ENCODE measurements at regions not wholly inside any gene's neighbourhood (a gene's known extent, or its start where the extent isn't known, plus 50 kb on each side); places are given as distances from the start of the nearest gene placed in this dataset.
"Not testable (repeated sequence)": the region's sequence is repeated elsewhere in the genome, so short reads cannot be mapped to it uniquely, and the experiment has no call there.

DNA sequence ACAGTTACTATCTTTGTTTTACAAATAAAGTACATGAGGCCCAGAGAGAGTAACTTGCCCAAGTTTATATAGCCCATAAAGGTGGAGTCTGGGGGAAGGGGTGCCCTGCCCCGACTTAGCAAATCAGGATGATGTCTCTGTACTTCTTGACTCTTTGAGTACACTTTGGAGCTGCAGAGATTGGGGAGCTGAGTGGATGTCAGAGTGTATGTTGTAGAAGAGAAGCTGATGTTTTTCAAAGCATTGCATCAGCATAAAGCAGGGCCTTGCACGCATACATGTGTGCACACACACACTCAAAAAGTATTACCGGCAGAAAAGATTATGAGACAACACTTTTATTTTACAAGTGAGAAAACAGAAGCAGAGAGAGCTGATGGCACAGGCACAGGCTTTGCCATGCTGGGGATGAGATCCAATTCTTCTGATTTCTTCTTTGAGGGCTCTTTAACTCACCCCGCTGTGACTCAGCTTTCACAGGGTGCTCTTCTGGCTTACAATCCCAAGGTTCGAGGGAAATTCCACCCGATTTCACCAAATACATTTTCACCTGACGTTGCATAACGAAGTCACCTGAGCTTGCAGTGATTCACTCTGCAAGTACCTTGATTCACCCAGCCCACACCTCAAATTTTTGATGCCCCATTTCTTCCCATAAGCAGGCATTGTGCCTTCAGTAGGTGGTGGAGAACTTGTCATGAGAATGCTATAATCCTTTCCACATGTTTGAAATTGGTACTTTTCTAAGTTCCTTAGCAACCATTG lies 292.8 kb upstream of the BOD1L1 start:
- Mint-ChIP-seq H3K9me3 (peaks cover 0 to 5% (median 2%) of the 10 kb centered on the region in 7 donors), H3K4me3 (no peak overlapping the region)
- DNase-seq: no peak

DNA sequence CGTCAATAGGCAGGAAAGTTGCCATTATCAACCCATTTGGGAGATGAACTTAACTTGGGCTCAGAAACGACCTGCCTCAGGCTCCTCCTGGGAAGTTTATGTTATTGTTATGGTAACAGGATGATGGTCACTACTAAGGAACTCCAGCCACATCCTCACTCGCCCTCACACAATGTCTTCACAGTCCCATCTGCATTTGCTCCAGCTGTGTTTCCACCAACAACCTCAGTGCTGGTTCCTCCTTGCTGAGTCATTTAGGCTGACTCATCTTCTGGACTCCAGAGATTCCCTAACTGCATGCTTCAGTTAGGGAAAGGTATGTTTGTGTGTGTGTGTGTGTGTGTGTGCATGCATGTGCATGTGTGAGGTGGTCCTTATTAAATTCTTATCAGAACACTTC lies 293.4 kb upstream of the BOD1L1 start:
- Mint-ChIP-seq H3K4me1 (no peaks in the 10 kb centered on the region), H3K27me3 (peaks cover 0 to 11% (median 6%) of the 10 kb centered on the region in 3 donors), H3K27ac (no peak overlapping the region), H3K36me3 (no peaks in the 10 kb centered on the region), H3K4me3 (no peak overlapping the region), H3K9me3 (peaks cover 0 to 5% (median 2%) of the 10 kb centered on the region in 7 donors)
- DNase-seq: no peak
- ATAC-seq (ENCODE audit: low read depth in 2 of 2): no peak

More for the DNA sequence above, 292.8 kb upstream of the BOD1L1 start:
- ATAC-seq (ENCODE audit: low read depth in 2 of 2): no peak
- Mint-ChIP-seq H3K36me3 (no peaks in the 10 kb centered on the region), H3K4me1 (no peaks in the 10 kb centered on the region), H3K27me3 (peaks cover 0 to 16% (median 6%) of the 10 kb centered on the region in 3 donors), H3K27ac (peak overlapping the region in 1 of 6 donors; percentile 56)

DNA sequence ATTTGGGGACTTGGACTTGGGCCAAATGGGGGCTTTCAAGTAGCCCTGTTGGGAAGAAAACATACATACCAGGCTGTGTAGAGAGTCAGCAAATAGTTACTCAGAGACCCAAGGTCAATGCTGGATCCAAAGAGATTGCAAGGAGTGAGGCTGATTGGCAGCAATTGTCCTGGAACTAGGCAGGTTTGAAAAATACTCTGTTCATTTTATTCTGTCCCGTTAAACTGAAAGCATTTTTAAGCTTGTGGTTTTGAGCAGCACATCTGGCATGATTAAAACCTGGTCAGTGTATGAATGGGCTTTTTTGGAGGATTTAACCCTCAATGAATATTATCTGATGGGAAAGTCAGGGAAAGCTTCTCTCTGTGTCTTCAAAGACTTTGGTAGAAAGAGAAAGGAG lies 294.3 kb upstream of the BOD1L1 start:
- Mint-ChIP-seq H3K9me3 (peaks cover 0 to 5% (median 2%) of the 10 kb centered on the region in 7 donors), H3K27ac (no peak overlapping the region), H3K4me3 (no peak overlapping the region), H3K36me3 (no peaks in the 10 kb centered on the region), H3K4me1 (no peaks in the 10 kb centered on the region), H3K27me3 (peaks cover 0 to 11% (median 6%) of the 10 kb centered on the region in 3 donors)
- DNase-seq: no peak
- no peak for ATAC-seq (ENCODE audit: low read depth in 2 of 2)

DNA sequence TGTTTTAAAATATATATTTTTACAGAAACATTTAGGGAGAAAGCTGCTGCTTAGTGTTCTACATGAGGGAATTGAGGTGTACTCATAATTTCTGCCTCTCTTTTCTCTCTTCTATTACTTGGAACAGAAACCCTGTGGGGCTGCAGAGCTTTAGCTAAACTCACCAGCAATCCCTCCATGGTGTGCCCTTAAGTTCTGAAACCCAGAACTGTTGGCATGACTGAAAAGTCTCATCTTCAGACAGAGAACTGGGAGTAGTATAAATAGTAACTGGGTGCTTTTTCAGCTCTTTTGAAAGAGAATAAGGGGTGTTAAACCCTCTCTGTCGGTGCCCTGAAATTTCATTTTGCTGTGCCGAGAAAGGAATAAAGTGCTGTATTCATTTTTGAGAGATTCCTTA lies 294.9 kb upstream of the BOD1L1 start:
- ATAC-seq (ENCODE audit: low read depth in 2 of 2): no peak
- Mint-ChIP-seq H3K27me3 (peaks cover 0 to 11% (median 6%) of the 10 kb centered on the region in 3 donors), H3K36me3 (no peaks in the 10 kb centered on the region), H3K4me3 (no peak overlapping the region), H3K9me3 (peaks cover 0 to 5% (median 2%) of the 10 kb centered on the region in 7 donors), H3K27ac (no peak overlapping the region), H3K4me1 (no peaks in the 10 kb centered on the region)
- no peak for DNase-seq

DNA sequence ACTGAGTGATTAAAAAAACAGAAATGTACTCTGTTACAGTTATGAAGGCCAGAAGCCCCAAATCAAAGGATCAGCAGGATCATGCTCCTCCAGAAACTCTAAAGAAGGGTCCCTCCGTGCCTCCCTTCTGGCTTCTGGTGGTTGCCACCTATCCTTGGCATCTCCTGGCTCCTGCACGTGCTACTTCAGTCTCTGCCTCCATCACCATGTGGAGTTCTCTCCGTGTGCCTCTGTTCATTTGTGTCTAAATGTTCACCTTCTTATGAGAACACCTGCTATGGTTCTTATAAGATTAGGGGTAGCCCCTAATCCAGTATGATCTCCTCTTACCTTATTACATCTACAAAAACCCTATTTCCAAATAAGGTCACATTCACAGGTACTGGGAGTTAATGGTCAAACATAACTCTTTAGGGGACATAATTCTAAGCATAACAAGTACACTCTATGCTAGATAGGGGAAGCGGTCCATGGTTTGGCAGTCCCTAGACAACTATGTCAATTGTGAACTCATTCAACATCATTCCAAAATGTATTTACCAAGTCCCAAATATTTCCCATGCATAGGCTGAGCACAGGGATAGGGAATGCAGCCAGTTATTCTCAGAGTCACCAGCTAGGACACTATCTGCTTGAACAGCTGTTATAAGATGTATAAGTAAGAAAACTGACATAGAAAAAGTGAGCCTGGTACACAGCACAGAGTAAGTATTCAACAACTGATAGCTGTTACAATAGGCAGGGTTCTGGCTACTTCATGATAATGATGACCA lies 295.5 kb upstream of the BOD1L1 start:
- Mint-ChIP-seq H3K27me3 (peaks cover 0 to 11% (median 6%) of the 10 kb centered on the region in 3 donors), H3K4me1 (no peaks in the 10 kb centered on the region), H3K9me3 (peaks cover 0 to 5% (median 2%) of the 10 kb centered on the region in 7 donors), H3K27ac (no peak overlapping the region), H3K36me3 (no peaks in the 10 kb centered on the region), H3K4me3 (no peak overlapping the region)
- ATAC-seq (ENCODE audit: low read depth in 2 of 2): no peak
- no peak for DNase-seq

DNA sequence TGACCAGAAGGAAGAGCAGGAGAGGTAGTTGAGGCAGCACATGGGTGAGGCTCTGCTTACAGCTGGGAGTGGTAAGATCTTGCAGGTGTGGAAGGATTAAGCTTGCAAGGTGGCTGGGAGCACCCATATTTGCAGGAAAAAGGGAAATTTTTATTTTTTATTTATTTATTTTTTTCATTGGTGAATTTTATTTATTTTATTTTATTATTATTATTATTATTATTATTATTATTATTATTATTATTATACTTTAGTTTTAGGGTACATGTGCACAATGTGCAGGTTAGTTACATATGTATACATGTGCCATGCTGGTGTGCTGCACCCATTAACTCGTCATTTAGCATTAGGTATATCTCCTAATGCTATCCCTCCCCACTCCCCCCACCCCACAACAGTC lies 297.4 kb upstream of the BOD1L1 start:
- not testable (repeated sequence) for H3K4me3 Mint-ChIP-seq; H3K36me3 Mint-ChIP-seq; H3K4me1 Mint-ChIP-seq; H3K9me3 Mint-ChIP-seq; ATAC-seq (ENCODE audit: low read depth in 2 of 2); DNase-seq; H3K27ac Mint-ChIP-seq
- peaks cover 0 to 11% (median 7%) of the 10 kb centered on the region in 3 donors for H3K27me3 Mint-ChIP-seq

DNA sequence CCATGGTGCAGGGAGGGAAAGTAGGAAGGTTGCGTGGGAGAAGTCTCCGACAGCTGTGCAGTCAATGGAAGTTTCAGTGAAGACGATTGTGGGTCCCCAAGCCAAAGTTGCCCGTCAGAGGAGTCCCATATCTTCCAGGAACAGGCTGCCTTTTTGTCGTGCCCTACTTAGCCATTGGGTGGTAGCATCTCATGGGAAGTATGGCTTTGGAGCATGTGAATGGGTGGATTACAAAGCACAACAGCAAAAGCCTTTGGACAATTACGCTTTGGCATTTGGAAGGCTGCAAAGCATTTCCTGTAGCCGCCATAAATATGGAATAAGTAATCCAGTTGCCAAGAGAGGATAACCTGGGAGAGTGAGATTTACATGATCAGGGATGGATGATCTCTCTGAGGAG lies 300.7 kb upstream of the BOD1L1 start:
- H3K4me3 Mint-ChIP-seq: no peak overlapping the region
- H3K27ac Mint-ChIP-seq: no peak overlapping the region
- peaks cover 4 to 19% (median 14%) of the 10 kb centered on the region in 3 donors for H3K27me3 Mint-ChIP-seq
- H3K36me3 Mint-ChIP-seq: no peaks in the 10 kb centered on the region
- no peaks in the 10 kb centered on the region for H3K4me1 Mint-ChIP-seq
- ATAC-seq (ENCODE audit: low read depth in 2 of 2) (no peak), DNase-seq (no peak)
- peaks cover 0 to 5% (median 2%) of the 10 kb centered on the region in 7 donors for H3K9me3 Mint-ChIP-seq

DNA sequence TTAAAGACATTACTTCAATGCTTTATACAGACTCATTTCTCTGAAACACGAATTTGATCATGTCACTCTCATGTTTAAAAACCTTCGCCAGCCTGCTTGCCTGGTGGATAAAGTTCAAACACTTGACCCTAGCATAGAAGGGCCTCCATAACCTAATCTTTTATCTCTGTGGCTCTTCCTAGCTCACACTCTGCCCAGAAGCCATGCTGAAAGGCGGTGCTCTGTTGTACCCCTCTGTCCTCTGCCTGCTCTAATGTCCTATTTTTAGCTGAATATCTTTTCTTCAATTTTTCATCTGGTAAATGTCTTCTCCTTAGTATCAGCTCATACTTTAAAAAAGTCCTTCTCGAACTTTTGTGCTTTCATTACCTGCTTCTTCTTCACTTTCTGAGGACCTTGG lies 302.6 kb upstream of the BOD1L1 start:
- Mint-ChIP-seq H3K27ac (no peak overlapping the region), H3K9me3 (peaks cover 0 to 2% (median 0%) of the 10 kb centered on the region in 7 donors), H3K36me3 (no peaks in the 10 kb centered on the region), H3K4me1 (no peaks in the 10 kb centered on the region), H3K4me3 (no peak overlapping the region), H3K27me3 (peaks cover 4 to 9% (median 8%) of the 10 kb centered on the region in 3 donors)
- no peak for DNase-seq
- ATAC-seq (ENCODE audit: low read depth in 2 of 2): no peak

DNA sequence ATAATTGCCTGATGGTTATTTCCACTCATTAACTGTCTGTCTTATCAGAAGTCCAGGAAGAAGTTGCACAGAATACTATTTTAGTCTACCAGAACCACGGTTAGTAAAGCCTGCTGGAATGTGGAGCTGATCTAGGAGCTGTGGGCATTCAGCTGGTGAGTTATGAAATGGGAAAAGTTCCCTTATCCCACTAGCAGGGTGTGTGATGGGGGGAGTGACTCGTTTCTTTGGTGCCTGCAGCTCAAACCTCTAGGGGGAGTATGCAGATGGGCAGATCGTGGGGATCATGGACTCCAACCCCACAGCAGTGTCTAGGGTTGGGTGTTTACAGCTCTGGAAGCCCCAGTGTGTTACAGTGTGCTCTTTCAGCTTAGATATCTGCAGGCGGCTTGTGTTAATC lies 305.7 kb upstream of the BOD1L1 start:
- Mint-ChIP-seq H3K4me1 (no peaks in the 10 kb centered on the region), H3K27me3 (peaks cover 4 to 9% (median 8%) of the 10 kb centered on the region in 3 donors), H3K9me3 (peaks cover 0 to 2% (median 0%) of the 10 kb centered on the region in 7 donors), H3K27ac (peak overlapping the region in 1 of 6 donors; percentile 85), H3K4me3 (no peak overlapping the region), H3K36me3 (no peaks in the 10 kb centered on the region)
- DNase-seq: no peak
- ATAC-seq (ENCODE audit: low read depth in 2 of 2): no peak

DNA sequence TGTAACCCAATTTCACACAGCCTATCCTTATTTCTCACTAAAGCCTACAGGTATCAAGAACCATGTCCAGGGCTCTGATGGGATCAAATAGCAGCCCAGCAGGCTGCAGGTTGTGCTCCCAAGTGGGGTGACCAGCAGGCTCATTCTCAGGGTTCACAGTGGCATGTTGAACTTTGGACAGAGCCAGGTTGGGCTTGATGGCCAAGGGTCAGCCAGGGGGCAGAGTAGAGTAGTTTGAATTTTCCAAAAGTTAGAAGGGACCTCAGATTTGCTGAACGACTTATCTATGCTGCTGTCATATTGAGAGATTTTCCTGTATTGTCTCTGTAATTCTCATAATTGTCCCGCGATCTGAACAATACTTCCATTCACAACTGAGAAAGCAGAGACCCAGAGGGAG lies 310.8 kb upstream of the BOD1L1 start:
- peaks cover 0 to 2% (median 0%) of the 10 kb centered on the region in 7 donors for H3K9me3 Mint-ChIP-seq
- no peak overlapping the region for H3K27ac Mint-ChIP-seq
- H3K4me3 Mint-ChIP-seq: no peak overlapping the region
- no peak for ATAC-seq (ENCODE audit: low read depth in 2 of 2)
- no peaks in the 10 kb centered on the region for H3K27me3 Mint-ChIP-seq
- no peaks in the 10 kb centered on the region for H3K36me3 Mint-ChIP-seq
- H3K4me1 Mint-ChIP-seq: no peaks in the 10 kb centered on the region
- no peak for DNase-seq

DNA sequence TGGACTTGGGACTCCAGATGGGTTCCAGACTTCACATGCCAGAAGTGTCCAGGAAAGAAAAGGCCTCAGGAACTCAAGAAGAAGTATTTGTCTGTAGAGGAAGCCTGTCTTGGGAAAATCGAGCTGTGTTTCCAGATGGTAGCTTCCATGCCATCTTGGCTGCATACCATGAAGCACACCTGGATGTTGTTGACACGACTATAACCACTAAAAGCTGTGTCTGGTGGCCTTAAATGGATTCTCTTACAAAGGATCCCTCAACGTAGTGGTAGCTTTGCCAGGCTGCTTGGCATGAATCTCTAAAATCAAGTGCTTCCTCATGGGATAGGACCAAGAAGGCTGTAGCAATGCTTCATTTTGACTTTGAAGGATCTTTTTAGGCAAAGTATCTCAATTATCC lies 313.4 kb upstream of the BOD1L1 start:
- no peak for ATAC-seq (ENCODE audit: low read depth in 2 of 2)
- Mint-ChIP-seq H3K27me3 (no peaks in the 10 kb centered on the region), H3K4me3 (no peak overlapping the region)

DNA sequence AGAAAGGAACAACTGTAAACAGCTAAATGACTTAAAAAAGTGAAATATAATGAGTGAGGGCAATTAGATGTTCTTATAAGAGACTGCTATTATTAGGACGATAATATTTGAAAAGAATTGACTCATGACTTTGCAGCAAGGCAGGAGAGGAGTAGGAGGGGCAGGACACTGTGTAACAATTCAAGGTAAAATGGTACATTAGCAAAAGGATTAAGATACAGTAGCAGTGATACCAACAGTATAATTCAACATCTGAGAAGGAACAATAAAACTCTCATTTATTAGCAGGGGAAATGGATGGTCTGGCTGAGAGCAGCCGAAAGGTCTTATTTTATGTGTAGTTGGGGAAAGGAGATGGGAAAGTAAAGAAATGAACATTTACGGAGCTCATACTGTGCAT lies 315.5 kb upstream of the BOD1L1 start:
- H3K36me3 Mint-ChIP-seq: no peaks in the 10 kb centered on the region
- H3K27ac Mint-ChIP-seq: no peak overlapping the region
- no peaks in the 10 kb centered on the region for H3K4me1 Mint-ChIP-seq
- ATAC-seq (ENCODE audit: low read depth in 2 of 2) (no peak), DNase-seq (no peak)
- no peaks in the 10 kb centered on the region for H3K27me3 Mint-ChIP-seq
- H3K4me3 Mint-ChIP-seq: no peak overlapping the region
- peaks cover 0 to 3% (median 0%) of the 10 kb centered on the region in 7 donors for H3K9me3 Mint-ChIP-seq

More for the DNA sequence above, 313.4 kb upstream of the BOD1L1 start:
- DNase-seq: no peak
- Mint-ChIP-seq H3K9me3 (peaks cover 0 to 2% (median 0%) of the 10 kb centered on the region in 7 donors), H3K4me1 (no peaks in the 10 kb centered on the region), H3K36me3 (no peaks in the 10 kb centered on the region), H3K27ac (no peak overlapping the region)

DNA sequence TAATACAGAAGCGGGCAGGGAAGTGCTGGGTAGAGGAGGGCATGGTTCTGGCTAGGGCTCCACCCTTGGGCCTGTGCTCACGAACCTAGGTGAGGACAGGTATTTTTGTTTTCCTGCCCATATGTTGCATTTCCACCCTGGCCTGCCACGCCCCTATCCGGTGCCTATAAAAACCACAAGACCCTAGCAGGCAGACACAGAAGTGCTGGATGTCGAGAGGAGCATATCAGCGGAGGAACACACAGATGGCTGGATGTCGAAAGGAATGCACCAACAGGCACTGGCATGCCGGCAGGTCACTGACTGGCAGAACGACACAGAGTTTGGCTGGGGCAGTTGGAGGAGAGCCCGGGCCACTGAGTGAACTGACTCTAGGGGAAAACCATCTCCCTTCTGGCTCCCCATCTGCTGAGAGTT lies 316.6 kb upstream of the BOD1L1 start:
- Mint-ChIP-seq H3K27me3 (no peaks in the 10 kb centered on the region), H3K27ac (no peak overlapping the region), H3K4me1 (no peaks in the 10 kb centered on the region), H3K9me3 (peaks cover 0 to 3% (median 0%) of the 10 kb centered on the region in 7 donors), H3K36me3 (no peaks in the 10 kb centered on the region), H3K4me3 (no peak overlapping the region)
- DNase-seq (no peak), ATAC-seq (ENCODE audit: low read depth in 2 of 2) (no peak)

DNA sequence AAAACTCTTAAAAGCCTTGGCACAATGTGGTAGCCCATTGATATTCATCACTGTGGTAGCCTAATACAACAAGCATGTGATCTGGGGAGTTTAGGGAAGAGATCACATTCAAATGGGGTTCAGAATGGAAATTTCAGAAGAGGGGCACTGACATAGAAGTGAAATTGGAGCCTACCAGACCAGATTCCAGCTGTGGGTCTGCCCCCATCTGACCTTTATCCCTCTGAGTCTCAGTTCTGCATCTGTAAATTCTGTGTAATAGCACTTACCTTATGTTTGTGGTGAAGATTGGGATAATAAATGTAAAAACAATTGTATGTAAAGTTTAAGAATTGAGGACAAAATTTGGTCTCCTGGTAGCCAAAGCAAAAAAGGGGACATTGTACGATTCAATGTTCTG lies 320.4 kb upstream of the BOD1L1 start:
- H3K4me1 Mint-ChIP-seq: no peaks in the 10 kb centered on the region
- H3K36me3 Mint-ChIP-seq: no peaks in the 10 kb centered on the region
- H3K9me3 Mint-ChIP-seq: peaks cover 0 to 3% (median 0%) of the 10 kb centered on the region in 7 donors
- DNase-seq (no peak), ATAC-seq (ENCODE audit: low read depth in 2 of 2) (no peak)
- H3K4me3 Mint-ChIP-seq: no peak overlapping the region
- H3K27me3 Mint-ChIP-seq: peaks cover 0 to 5% (median 0%) of the 10 kb centered on the region in 3 donors
- no peak overlapping the region for H3K27ac Mint-ChIP-seq

Measured in naive B cell (primary cell).